ENCODE measurements at regions not wholly inside any gene's neighbourhood (a gene's known extent, or its start where the extent isn't known, plus 50 kb on each side); places are given as distances from the start of the nearest gene placed in this dataset.

- no peak overlapping the region for H3K27ac ChIP-seq (ENCODE audit: low read depth, low read length)
- no peak overlapping the region for H3K4me2 ChIP-seq (ENCODE audit: insufficient read depth, low read length)
- H2AFZ ChIP-seq (ENCODE audit: low read length), result no peak overlapping the region
- no peak overlapping the region for H3K4me3 ChIP-seq (ENCODE audit: insufficient read depth, low read length)
- no peak for TF ChIP-seq CTCF (IDR thresholded peaks at IDR 0.05; ENCODE audit: extremely low read depth, low read depth, low read length)
- H3K79me2 ChIP-seq (ENCODE audit: insufficient read depth, low read length), result no peaks in the 10 kb centered on the region
- H3K9me3 ChIP-seq (ENCODE audit: low read depth, low read length), result no peaks in the 10 kb centered on the region
- H3K27me3 ChIP-seq (ENCODE audit: insufficient read depth, low read length), result no peaks in the 10 kb centered on the region
- H4K20me1 ChIP-seq (ENCODE audit: insufficient read depth, low read length), result no peaks in the 10 kb centered on the region
- no peaks in the 10 kb centered on the region for H3K36me3 ChIP-seq (ENCODE audit: insufficient read depth, low read length)
- H3K4me1 ChIP-seq (ENCODE audit: insufficient read depth, low read length), result no peaks in the 10 kb centered on the region
- no peak for DNase-seq (ENCODE audit: insufficient read length, low spot score, missing footprints)
Observed at GRCh38 chr13:50720861-50721671, 122.4 kb downstream of the DLEU7 start.

- Histone ChIP-seq H3K4me1 (ENCODE audit: insufficient read depth, low read length) (no peaks in the 10 kb centered on the region), H3K27me3 (ENCODE audit: insufficient read depth, low read length) (no peaks in the 10 kb centered on the region), H3K79me2 (ENCODE audit: insufficient read depth, low read length) (no peaks in the 10 kb centered on the region), H3K27ac (ENCODE audit: low read depth, low read length) (no peak overlapping the region), H3K4me3 (ENCODE audit: insufficient read depth, low read length) (no peak overlapping the region), H3K36me3 (ENCODE audit: insufficient read depth, low read length) (no peaks in the 10 kb centered on the region), H2AFZ (ENCODE audit: low read length) (no peak overlapping the region), H3K9me3 (ENCODE audit: low read depth, low read length) (no peaks in the 10 kb centered on the region), H4K20me1 (ENCODE audit: insufficient read depth, low read length) (no peaks in the 10 kb centered on the region), H3K4me2 (ENCODE audit: insufficient read depth, low read length) (no peak overlapping the region)
- no peak for TF ChIP-seq CTCF (IDR thresholded peaks at IDR 0.05; ENCODE audit: extremely low read depth, low read depth, low read length)
- no peak for DNase-seq (ENCODE audit: insufficient read length, low spot score, missing footprints)
Observed at GRCh38 chr13:50721672-50721992, 121.9 kb downstream of the DLEU7 start.

DNA sequence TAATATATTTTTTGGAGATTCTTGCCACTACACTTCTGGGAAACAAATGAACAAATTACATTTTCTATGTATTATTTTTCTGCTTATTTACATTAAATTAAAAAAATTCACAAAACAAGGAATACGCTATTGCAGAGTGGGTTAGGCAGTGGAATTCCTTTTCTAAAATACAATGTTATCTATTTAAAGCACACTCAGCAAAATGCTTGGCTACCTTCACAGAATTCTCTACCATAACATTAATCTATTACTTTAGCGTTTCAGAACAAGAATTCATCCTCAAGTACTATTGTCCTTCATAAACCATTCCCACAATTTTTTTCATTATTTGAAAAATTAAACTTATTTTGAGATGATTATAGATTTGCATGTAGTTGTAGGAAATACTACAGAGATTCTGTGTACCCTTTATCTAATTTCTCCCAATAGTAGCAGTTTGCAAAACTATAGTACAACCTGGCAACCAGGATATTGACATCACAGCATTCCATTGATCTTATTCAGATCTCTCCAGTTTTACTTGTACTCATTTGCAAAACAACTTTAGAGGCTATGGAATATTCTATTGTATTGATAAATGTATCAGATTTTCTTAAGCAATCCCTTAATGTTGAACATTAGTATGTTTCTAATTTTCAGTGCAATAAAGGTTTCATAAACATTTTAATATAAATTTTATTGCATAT lies 120.9 kb downstream of the DLEU7 start:
- no peaks in the 10 kb centered on the region for H3K79me2 ChIP-seq (ENCODE audit: insufficient read depth, low read length)
- no peaks in the 10 kb centered on the region for H3K27me3 ChIP-seq (ENCODE audit: insufficient read depth, low read length)
- H3K4me2 ChIP-seq (ENCODE audit: insufficient read depth, low read length), result no peak overlapping the region
- DNase-seq (ENCODE audit: insufficient read length, low spot score, missing footprints), result no peak
- no peaks in the 10 kb centered on the region for H3K36me3 ChIP-seq (ENCODE audit: insufficient read depth, low read length)
- H3K9me3 ChIP-seq (ENCODE audit: low read depth, low read length), result no peaks in the 10 kb centered on the region
- H3K4me3 ChIP-seq (ENCODE audit: insufficient read depth, low read length), result no peak overlapping the region
- no peaks in the 10 kb centered on the region for H4K20me1 ChIP-seq (ENCODE audit: insufficient read depth, low read length)
- no peak overlapping the region for H2AFZ ChIP-seq (ENCODE audit: low read length)
- TF ChIP-seq CTCF (IDR thresholded peaks at IDR 0.05; ENCODE audit: extremely low read depth, low read depth, low read length), result no peak
- no peaks in the 10 kb centered on the region for H3K4me1 ChIP-seq (ENCODE audit: insufficient read depth, low read length)
- H3K27ac ChIP-seq (ENCODE audit: low read depth, low read length), result no peak overlapping the region

- no peaks in the 10 kb centered on the region for H3K27me3 ChIP-seq (ENCODE audit: insufficient read depth, low read length)
- H3K79me2 ChIP-seq (ENCODE audit: insufficient read depth, low read length), result no peaks in the 10 kb centered on the region
- no peaks in the 10 kb centered on the region for H3K36me3 ChIP-seq (ENCODE audit: insufficient read depth, low read length)
- no peak overlapping the region for H2AFZ ChIP-seq (ENCODE audit: low read length)
- no peak overlapping the region for H3K4me3 ChIP-seq (ENCODE audit: insufficient read depth, low read length)
- H3K4me1 ChIP-seq (ENCODE audit: insufficient read depth, low read length), result no peaks in the 10 kb centered on the region
- no peak for DNase-seq (ENCODE audit: insufficient read length, low spot score, missing footprints)
- no peaks in the 10 kb centered on the region for H4K20me1 ChIP-seq (ENCODE audit: insufficient read depth, low read length)
- H3K27ac ChIP-seq (ENCODE audit: low read depth, low read length), result no peak overlapping the region
- no peak overlapping the region for H3K4me2 ChIP-seq (ENCODE audit: insufficient read depth, low read length)
- no peak for TF ChIP-seq CTCF (IDR thresholded peaks at IDR 0.05; ENCODE audit: extremely low read depth, low read depth, low read length)
- H3K9me3 ChIP-seq (ENCODE audit: low read depth, low read length), result no peaks in the 10 kb centered on the region
Observed at GRCh38 chr13:50724438-50724837, 119.1 kb downstream of the DLEU7 start.

All from osteoblast (primary cell).